Epithelial cell of esophagus (primary cell): ENCODE measurements at regions not wholly inside any gene's neighbourhood (a gene's known extent, or its start where the extent isn't known, plus 50 kb on each side); places are given as distances from the start of the nearest gene placed in this dataset.

Source experiments
- DNase-seq: peaks from one replicate; pipeline ENCODE4 v3.0.0; 2010; ENCODE audit warnings: low read depth
- H3K4me3 ChIP-seq: 2 replicates; pipeline ENCODE4 v1.5.1; 2011; ENCODE audit warnings: mild to moderate bottlenecking, low read length, control low read depth
- TF ChIP-seq, protein P1 (sequence below): IDR thresholded peaks from 2 replicates; pipeline ENCODE4 v1.5.1; 2011; ENCODE audit warnings: low read depth, mild to moderate bottlenecking, low read length, control low read depth, inconsistent platforms; ENCODE audit not compliant: insufficient read depth; ENCODE audit errors: missing control alignments

DNA sequence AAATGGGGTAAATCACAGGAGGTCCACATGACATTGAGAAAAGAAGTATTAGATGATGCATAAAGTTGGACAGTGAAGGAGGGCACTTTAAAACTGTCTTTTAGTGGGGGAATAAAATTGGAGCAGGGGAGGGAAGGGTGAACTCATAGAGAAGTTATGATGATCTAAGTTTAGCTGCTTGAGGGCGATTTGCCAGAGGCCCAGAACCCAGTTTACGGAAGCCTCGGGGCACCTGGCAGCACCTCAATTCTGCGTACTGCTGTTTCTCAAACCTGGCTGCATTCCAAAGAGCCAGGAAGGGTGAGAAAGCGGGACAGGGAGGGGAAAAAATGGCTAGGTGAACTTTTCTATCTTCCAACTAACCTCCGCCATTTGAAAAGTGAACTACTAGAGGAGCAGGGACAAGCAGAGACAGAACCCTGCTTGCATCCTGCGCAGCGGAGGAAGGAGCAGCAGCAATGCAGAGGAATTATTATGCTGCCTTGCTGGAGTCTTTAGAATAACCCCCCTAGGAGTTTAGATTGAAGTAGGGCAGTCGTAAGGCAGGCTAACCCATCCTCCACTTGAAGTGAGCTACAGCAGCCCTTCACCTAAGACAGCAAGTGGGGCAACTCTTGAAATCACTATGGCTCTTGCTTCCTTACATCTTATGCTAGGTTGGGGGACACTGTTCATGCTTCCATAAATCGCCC lies 316.8 kb downstream of the BRINP1 start:
- TF ChIP-seq, protein P1, sequence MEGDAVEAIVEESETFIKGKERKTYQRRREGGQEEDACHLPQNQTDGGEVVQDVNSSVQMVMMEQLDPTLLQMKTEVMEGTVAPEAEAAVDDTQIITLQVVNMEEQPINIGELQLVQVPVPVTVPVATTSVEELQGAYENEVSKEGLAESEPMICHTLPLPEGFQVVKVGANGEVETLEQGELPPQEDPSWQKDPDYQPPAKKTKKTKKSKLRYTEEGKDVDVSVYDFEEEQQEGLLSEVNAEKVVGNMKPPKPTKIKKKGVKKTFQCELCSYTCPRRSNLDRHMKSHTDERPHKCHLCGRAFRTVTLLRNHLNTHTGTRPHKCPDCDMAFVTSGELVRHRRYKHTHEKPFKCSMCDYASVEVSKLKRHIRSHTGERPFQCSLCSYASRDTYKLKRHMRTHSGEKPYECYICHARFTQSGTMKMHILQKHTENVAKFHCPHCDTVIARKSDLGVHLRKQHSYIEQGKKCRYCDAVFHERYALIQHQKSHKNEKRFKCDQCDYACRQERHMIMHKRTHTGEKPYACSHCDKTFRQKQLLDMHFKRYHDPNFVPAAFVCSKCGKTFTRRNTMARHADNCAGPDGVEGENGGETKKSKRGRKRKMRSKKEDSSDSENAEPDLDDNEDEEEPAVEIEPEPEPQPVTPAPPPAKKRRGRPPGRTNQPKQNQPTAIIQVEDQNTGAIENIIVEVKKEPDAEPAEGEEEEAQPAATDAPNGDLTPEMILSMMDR, result no peak
- peak; percentile 22 for DNase-seq

DNA sequence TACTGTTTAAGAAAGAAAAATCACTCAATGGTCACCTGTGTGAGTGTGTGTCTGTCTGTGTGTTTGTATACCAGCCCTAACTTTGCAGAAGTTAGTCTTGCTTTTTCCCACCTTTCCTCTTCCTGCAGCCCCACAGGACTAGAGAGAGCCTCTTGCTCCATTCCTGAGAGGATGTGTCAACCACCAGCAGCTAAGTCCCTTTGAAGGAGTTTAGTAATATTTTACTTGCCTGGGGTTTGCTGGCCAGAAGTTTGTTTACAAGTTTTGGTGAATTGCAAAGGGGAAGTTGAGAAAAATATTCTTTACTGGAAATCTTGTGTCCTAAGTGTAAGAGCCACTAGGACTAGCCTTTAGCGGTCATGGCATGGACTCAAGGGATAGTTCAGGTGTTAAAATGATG lies 316.2 kb downstream of the BRINP1 start:
- H3K4me3 ChIP-seq, result no peak overlapping the region
- TF ChIP-seq, protein P1, result no peak
- DNase-seq, result no peak

More for the DNA sequence above, 316.8 kb downstream of the BRINP1 start:
- H3K4me3 ChIP-seq, result no peak overlapping the region

DNA sequence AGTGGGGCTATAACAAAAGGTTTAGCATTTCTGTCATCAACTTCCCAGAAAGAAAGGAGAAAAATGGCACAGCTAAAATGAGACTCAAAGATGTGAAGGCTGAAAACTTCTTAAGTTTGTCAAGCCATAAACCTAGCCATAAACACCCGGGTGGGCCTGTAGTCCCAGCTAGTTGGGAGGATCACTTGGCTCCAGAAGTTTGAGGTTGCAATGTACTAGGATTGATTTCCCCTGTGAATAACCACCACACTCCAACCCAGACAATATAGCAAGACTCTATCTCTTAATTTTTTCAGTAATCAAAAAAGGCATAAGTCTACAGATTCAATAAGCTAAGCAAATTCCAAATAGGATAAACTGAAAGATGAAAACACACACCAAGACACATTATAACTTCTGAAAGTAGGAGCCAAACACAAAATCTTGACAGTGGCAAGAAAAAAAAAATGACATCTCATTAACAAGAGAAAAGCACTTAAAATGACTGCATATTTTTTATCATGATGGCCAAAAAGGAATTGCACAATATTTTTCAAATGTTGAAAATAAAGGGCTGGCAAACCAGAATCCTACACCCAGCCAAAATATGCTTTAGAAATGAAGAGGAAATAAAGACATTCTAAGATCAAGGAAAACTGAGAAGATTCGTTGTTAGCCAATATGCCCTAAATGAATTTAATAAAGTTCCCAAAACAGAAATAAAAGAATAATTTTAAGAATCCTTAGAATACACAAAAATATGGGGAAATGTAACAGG lies 308.4 kb downstream of the BRINP1 start:
- TF ChIP-seq, protein P1, result no peak
- H3K4me3 ChIP-seq, result no peak overlapping the region
- no peak for DNase-seq

DNA sequence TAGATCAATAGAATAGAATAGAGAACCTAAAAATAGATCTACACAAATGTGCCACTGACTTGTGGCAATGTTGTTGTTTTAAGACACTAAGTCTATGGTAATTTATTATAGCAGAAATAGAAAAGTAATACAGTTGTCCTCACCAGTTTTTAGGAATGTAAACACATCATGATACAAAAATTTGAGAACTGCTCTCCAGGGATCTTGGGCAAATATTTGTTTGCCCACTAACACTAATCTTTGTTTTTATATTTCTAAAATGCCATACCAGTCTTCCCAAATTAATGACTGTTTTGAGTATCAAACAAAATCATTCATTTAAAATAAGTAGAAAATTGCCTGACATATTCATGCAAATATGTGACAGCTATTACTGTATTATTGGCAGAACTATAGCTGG lies 297.6 kb downstream of the BRINP1 start:
- H3K4me3 ChIP-seq, result no peak overlapping the region
- TF ChIP-seq, protein P1, result no peak
- no peak for DNase-seq

DNA sequence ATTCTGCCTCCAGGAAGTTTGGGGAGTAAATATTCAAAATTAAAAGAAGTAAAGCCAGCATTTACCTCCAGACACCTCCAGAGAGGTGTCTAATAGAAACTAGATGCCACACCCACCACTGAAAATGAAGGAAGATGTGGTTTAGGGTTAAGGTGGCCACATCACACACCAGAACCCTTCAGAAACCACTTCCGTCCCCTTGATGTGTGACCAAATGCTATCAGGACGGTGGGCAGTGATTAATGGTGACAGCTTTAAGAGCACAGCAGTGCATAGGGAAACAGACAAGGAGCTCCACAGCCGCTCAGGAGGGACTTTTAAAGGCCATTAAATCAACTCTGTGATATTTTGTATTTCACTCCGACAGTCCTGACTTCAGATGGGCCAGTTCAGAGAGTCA lies 295.2 kb downstream of the BRINP1 start:
- no peak overlapping the region for H3K4me3 ChIP-seq
- no peak for DNase-seq
- TF ChIP-seq, protein P1, result no peak

DNA sequence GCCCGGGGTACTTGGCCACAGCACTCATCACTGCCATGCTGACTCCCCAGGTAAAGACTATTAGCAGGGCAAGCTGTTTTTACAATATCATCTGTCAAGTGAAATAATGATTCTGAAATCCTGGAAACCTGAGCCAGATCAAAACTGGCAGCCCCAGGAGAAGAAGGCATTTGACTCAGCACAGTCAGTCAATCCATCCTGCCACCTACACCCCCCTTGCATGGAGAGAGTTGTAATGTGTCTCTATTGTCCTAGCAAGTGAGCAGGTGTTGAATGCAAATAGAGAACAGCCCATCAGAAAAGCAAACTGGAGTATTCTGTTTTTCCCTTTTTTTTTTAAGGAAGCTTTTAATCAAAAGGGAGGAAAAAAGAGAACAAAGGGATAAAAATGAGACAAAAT lies 291.2 kb downstream of the BRINP1 start:
- TF ChIP-seq, protein P1, result no peak
- no peak for DNase-seq
- H3K4me3 ChIP-seq, result no peak overlapping the region
